Keratinocyte (primary cell): ENCODE measurements at regions not wholly inside any gene's neighbourhood (a gene's known extent, or its start where the extent isn't known, plus 50 kb on each side); places are given as distances from the start of the nearest gene placed in this dataset.

ENCODE experiments used
- EZH2 ChIP-seq: IDR thresholded peaks from one replicate; pipeline ENCODE4 v1.6.1; 2012; ENCODE audit warnings: inconsistent platforms, mild to moderate bottlenecking, low read length, moderate library complexity
- TF ChIP-seq, protein P1 (sequence below), 3 experiments: IDR thresholded peaks in 1 of 3; conservative IDR thresholded peaks in 1 of 3; optimal IDR thresholded peaks in 1 of 3; 2 replicates in 2 of 3; 3 replicates in 1 of 3; pipeline versions ENCODE3 to v1.5.1; 2011; ENCODE audit warnings: low read length in 3 of 3, mild to moderate bottlenecking in 3 of 3, moderate library complexity in 2 of 3, control low read depth in 1 of 3, inconsistent platforms in 1 of 3; ENCODE audit not compliant: insufficient read depth in 2 of 3; ENCODE audit errors: extremely low read depth in 1 of 3

DNA sequence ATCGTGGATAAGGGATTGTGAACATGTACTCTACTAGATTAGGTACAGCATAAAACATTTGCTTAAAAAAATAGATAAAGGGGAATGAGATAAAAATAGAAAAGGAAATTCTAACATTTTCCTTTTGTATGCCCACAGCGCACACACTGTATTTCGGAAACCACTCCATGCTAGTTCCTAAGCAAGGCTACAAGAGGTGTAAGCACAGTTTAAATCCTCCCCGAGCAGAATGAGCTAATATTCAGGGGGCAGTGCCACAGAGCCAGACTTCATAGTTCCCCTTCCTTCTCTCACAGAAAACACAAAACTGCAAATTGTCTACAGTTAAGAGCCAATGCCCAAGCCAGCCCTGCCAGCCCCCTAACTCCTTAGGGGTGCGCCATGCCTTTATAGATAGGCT lies 159.4 kb downstream of the ZNF281 start:
- TF ChIP-seq, protein P1, sequence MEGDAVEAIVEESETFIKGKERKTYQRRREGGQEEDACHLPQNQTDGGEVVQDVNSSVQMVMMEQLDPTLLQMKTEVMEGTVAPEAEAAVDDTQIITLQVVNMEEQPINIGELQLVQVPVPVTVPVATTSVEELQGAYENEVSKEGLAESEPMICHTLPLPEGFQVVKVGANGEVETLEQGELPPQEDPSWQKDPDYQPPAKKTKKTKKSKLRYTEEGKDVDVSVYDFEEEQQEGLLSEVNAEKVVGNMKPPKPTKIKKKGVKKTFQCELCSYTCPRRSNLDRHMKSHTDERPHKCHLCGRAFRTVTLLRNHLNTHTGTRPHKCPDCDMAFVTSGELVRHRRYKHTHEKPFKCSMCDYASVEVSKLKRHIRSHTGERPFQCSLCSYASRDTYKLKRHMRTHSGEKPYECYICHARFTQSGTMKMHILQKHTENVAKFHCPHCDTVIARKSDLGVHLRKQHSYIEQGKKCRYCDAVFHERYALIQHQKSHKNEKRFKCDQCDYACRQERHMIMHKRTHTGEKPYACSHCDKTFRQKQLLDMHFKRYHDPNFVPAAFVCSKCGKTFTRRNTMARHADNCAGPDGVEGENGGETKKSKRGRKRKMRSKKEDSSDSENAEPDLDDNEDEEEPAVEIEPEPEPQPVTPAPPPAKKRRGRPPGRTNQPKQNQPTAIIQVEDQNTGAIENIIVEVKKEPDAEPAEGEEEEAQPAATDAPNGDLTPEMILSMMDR (optimal IDR thresholded peaks at IDR 0.05 in 1 of 3, IDR thresholded peaks at IDR 0.05 in 1 of 3, conservative IDR thresholded peaks at IDR 0.05 in 1 of 3; ENCODE audit: extremely low read depth in 1 of 3, insufficient read depth in 2 of 3, low read length in 3 of 3), result no peak
- TF ChIP-seq EZH2, result no peak
